Thoracic aorta (tissue), 2 donors: ENCODE measurements at regions not wholly inside any gene's neighbourhood (a gene's known extent, or its start where the extent isn't known, plus 50 kb on each side); places are given as distances from the start of the nearest gene placed in this dataset.

Source experiments
- ATAC-seq: fragments of 150-250 bp; one replicate; pipeline ENCODE4 v1.8.0; 2017; ENCODE audit warnings: low read depth; ENCODE audit not compliant: insufficient number of reproducible peaks, low FRiP score
- DNase-seq: peaks from one replicate; pipeline ENCODE4 v3.0.0-alpha.2; 2020; ENCODE audit warnings: low spot score
- H3K27ac ChIP-seq, 2 donors: fragments of 200-600 bp; sonication (generic); 1 replicate in 1 of 2; 2 replicates in 1 of 2; pipeline ENCODE4 v1.5.1; 2016; ENCODE audit warnings: mild to moderate bottlenecking in 2 of 2, moderate library complexity in 2 of 2
- H3K27me3 ChIP-seq: fragments of 200-600 bp; sonication (generic); replicated peaks from 2 replicates; pipeline ENCODE4 v1.6.0; 2016; ENCODE audit warnings: mild to moderate bottlenecking; ENCODE audit not compliant: insufficient read depth
- H3K36me3 ChIP-seq: fragments of 200-600 bp; sonication (generic); one replicate; pipeline ENCODE4 v1.5.1; 2016
- H3K4me1 ChIP-seq, 2 donors: fragments of 200-600 bp; sonication (generic); 1 replicate in 1 of 2; 2 replicates in 1 of 2; pipeline versions ENCODE4 v1.5.1 to v1.6.0; 2016; ENCODE audit warnings: low read depth in 2 of 2, mild to moderate bottlenecking in 1 of 2; ENCODE audit not compliant: control insufficient read depth in 1 of 2
- H3K4me3 ChIP-seq: fragments of 200-600 bp; sonication (generic); 2 replicates; pipeline ENCODE4 v1.5.1; 2016; ENCODE audit warnings: mild to moderate bottlenecking
- H3K9me3 ChIP-seq: fragments of 200-600 bp; sonication (generic); 2 replicates; pipeline ENCODE4 v1.5.1; 2016
- TF ChIP-seq, protein P1 (sequence below): fragments of 200-600 bp; sonication (generic); IDR thresholded peaks from one replicate; pipeline ENCODE4 v1.5.1; 2019; ENCODE audit warnings: antibody characterized with exemption

DNA sequence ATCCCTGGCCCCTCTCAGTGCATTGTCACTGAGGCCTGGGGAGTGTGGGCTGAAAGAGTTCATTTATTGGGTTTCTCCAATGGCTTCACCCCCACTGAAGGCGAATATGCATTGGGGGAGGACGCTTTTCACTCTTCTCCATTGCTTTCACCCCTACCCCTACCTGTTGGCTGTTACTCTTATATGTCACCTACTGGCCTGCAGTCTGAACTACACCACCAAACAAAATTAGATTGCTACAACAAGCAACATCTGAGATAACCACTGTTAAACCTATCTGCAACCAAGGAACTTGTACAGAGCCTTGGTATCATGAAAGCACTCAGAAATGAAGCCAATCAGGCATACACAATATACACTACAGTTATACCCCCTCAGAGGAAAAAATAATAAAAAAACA lies 203.7 kb downstream of the REEP3 start:
- Histone ChIP-seq H3K4me1 (peaks cover 2 to 20% of the 10 kb centered on the region in 2 donors), H3K9me3 (no peaks in the 10 kb centered on the region), H3K4me3 (no peak overlapping the region), H3K27ac (no peak overlapping the region), H3K36me3 (no peaks in the 10 kb centered on the region), H3K27me3 (no peaks in the 10 kb centered on the region)
- DNase-seq (no peak), ATAC-seq (no peak)
- TF ChIP-seq, protein P1, sequence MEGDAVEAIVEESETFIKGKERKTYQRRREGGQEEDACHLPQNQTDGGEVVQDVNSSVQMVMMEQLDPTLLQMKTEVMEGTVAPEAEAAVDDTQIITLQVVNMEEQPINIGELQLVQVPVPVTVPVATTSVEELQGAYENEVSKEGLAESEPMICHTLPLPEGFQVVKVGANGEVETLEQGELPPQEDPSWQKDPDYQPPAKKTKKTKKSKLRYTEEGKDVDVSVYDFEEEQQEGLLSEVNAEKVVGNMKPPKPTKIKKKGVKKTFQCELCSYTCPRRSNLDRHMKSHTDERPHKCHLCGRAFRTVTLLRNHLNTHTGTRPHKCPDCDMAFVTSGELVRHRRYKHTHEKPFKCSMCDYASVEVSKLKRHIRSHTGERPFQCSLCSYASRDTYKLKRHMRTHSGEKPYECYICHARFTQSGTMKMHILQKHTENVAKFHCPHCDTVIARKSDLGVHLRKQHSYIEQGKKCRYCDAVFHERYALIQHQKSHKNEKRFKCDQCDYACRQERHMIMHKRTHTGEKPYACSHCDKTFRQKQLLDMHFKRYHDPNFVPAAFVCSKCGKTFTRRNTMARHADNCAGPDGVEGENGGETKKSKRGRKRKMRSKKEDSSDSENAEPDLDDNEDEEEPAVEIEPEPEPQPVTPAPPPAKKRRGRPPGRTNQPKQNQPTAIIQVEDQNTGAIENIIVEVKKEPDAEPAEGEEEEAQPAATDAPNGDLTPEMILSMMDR = no peak

DNA sequence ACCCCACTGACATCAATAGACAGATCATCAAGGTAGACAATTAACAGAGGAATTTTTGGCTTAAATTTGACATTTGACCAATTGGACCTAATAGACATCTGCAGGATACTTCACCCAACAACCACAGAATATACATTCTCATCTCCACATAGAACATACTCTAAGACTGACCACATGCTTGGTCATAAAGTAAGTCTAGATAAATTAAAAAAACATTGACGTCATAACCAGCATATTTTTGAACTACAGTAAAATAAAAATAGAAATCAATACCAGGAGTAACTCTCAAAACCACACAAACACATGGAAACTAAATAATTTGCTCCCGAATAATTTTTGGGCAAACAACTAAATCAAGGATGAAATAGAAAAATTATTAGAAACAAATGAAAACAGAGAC lies 205.7 kb downstream of the REEP3 start:
- DNase-seq (no peak), ATAC-seq (no peak)
- Histone ChIP-seq H3K4me1 (peaks cover 0 to 11% of the 10 kb centered on the region in 2 donors), H3K9me3 (no peaks in the 10 kb centered on the region), H3K27me3 (no peaks in the 10 kb centered on the region), H3K27ac (no peak overlapping the region), H3K4me3 (no peak overlapping the region), H3K36me3 (no peaks in the 10 kb centered on the region)
- TF ChIP-seq, protein P1 = no peak

DNA sequence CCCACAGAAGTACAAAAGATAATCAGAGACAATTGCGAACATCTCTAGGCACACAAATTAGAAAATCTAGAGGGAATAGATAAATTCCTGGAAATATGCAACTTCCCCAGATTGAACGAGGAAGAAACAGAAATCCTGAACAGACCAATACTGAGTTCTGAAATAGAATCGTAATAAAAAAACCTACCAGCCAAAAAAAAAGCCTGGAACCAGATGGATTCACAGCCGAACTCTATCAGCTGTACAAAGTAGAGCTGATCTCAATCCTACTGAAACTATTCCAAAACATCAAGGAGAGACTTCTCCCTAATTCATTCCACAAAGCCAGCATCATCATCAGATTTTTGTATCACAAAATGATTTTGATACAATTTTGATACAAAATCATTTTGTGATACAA lies 206.4 kb downstream of the REEP3 start:
- DNase-seq = no peak
- no peak for ATAC-seq
- no peaks in the 10 kb centered on the region for H3K36me3 ChIP-seq

DNA sequence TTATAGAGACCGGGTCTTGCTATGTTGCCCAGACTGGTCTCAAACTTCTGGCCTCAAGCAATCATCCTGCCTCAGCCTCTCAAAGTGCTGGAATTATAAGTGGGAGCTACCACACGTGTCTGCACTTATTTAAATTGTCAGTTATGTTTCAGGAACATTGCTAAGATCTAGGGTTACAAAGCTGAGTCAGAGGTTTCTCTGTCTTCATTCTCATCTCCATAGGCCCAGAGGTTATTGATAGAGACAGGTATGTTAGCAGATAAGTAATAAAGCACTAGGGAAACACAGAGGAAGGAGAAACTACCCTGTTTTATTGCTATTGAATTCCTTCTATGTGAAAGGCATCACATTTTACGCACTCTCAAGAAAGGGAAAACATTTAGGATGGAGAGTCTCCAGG lies 214.1 kb downstream of the REEP3 start:
- no peaks in the 10 kb centered on the region for H3K36me3 ChIP-seq
- ATAC-seq = no peak
- TF ChIP-seq, protein P1 = no peak

More for the DNA sequence above, 206.4 kb downstream of the REEP3 start:
- no peak overlapping the region for H3K27ac ChIP-seq
- TF ChIP-seq, protein P1 = no peak
- H3K4me3 ChIP-seq = no peak overlapping the region
- no peaks in the 10 kb centered on the region for H3K27me3 ChIP-seq
- H3K9me3 ChIP-seq = no peaks in the 10 kb centered on the region
- peaks cover 0 to 4% of the 10 kb centered on the region in 2 donors for H3K4me1 ChIP-seq

DNA sequence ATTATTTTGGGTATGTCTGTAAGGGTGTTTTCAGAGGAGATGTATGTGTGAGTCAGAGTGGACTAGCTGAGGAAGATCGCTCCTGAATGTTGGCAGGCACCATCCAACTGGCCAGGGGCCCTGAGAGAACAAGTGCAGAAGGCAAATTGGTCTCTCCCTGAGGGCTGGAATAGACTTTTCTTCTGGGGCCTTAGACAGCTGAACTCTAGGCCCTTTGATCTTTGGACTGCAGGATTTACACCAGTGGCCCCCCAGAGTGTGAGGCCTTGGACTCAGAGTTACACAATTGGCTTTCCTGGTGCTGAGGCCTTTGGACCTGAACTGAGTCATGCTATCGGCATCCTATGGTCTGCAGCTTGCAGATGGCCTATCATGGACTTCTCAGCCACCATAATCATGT lies 217.2 kb downstream of the REEP3 start:
- TF ChIP-seq, protein P1 = no peak
- DNase-seq = no peak
- H3K27me3 ChIP-seq = no peaks in the 10 kb centered on the region
- H3K27ac ChIP-seq = no peak overlapping the region
- no peaks in the 10 kb centered on the region for H3K4me1 ChIP-seq
- H3K9me3 ChIP-seq = no peaks in the 10 kb centered on the region
- no peak overlapping the region for H3K4me3 ChIP-seq
- no peak for ATAC-seq
- H3K36me3 ChIP-seq = no peaks in the 10 kb centered on the region

More for the DNA sequence above, 214.1 kb downstream of the REEP3 start:
- no peaks in the 10 kb centered on the region for H3K27me3 ChIP-seq
- no peak overlapping the region for H3K27ac ChIP-seq
- H3K9me3 ChIP-seq = no peaks in the 10 kb centered on the region
- H3K4me1 ChIP-seq = no peaks in the 10 kb centered on the region
- no peak for DNase-seq
- H3K4me3 ChIP-seq = no peak overlapping the region
